HG02610 (cell line): ENCODE measurements at regions not wholly inside any gene's neighbourhood (a gene's known extent, or its start where the extent isn't known, plus 50 kb on each side); places are given as distances from the start of the nearest gene placed in this dataset.

Experiments used
- ATAC-seq: cut with Tn5 transposase; IDR thresholded peaks from one replicate; pipeline ENCODE4 v1.9.1; 2021; ENCODE audit warnings: mild to moderate bottlenecking, moderate library complexity; ENCODE audit not compliant: unreplicated experiment

- no peak for ATAC-seq
Measured at GRCh38 chr9:16304301-16304700, 566.2 kb downstream of the BNC2 start.

- no peak for ATAC-seq
Measured at GRCh38 chr9:16306586-16306985, 563.9 kb downstream of the BNC2 start.

GRCh38 chr9:16307626-16308195 lies 562.8 kb downstream of the BNC2 start:
- ATAC-seq: no peak

DNA sequence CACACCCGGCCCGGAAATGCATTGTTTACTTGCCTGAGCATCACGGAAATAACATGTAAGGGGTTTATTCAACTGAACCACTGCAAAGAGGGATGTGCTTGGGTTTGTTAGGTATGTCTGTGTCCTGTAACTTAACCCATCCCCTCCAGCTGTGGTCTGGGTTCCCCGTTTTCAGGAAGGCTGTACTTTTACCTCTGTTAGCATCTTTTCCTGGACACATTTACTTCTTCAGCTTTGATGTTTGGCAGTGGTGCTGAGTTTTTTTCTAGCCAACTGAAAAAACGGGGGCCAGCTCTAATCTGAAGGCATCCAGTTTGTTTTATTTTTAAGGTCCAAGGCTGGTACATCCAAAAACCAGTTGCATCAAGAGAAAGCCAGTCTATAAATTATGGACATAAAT lies 561.8 kb downstream of the BNC2 start:
- ATAC-seq: no peak

- no peak for ATAC-seq
Measured at GRCh38 chr9:16309082-16309468, 561.4 kb downstream of the BNC2 start.

- ATAC-seq: no peak
Measured at GRCh38 chr9:16309469-16310271, 560.8 kb downstream of the BNC2 start.

- ATAC-seq: no peak
Measured at GRCh38 chr9:16310278-16311110, 560.0 kb downstream of the BNC2 start.

GRCh38 chr9:16312116-16312515 lies 558.4 kb downstream of the BNC2 start:
- no peak for ATAC-seq

DNA sequence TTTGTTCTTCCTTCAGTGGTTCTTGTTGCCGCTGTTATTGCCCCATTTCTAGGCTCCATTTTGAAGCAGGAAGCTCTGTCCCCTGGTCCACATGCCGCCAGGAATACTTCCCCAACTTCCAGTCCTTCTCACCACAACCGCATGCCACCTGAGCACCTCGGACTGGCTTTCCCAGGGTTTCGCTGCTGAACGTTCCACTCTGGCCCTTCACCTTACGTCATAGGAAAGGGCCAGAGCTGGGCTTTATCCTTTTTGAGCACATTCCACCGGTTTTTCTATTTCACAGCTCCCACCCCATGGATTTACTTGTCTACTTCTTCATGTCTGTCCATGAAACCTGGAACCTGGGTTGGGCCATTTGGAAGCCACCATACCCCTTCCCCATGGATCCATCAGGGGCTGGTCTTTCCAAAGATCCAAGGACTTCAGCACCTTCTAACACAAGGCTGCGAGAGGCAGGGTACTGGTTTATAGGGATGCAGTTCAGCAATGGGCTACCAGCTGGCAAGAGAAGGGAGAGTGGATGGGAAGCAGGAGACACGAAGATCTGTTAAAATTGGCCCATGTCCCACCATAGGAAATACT lies 557.4 kb downstream of the BNC2 start:
- ATAC-seq: no peak

DNA sequence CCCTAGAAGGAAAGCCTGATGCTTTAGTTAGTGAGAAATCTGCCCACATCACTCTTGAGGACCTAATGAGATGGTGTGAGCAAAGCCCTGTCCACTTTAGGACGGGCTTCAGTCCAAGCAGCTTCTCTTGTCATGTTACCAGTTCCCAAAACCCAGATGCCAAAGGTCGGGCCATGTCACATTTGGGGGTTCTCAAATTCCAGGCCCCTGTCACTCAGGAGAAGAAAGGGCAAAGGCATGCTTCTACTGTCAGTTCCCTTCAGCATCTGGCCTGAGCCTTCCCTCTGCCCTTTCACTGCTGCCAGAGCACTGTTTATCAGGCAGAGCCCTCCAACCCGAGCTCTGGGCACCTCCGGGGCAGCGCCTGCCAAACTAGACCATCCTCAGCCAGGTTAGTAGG lies 556.0 kb downstream of the BNC2 start:
- ATAC-seq: no peak

DNA sequence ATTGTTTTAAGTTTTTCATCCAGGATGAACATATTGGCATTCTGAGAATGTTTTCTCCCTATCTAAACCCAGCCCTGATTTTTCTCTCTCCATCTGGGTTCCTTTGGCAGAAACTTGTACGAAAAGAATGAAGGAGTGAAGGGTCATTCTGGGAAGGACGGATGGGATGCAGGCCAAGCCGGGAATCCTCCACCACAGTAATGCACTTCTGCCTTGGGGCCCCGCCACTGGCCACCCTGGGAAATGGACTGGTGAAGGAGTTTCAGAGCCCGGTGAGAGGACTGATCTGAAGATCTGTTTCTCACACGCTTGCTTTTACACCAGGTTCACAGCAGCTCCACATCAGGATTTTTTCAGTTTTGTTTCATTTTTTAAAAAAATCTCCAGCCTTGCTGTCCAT lies 554.8 kb downstream of the BNC2 start:
- no peak for ATAC-seq

GRCh38 chr9:16316456-16316855 lies 554.0 kb downstream of the BNC2 start:
- ATAC-seq: no peak

DNA sequence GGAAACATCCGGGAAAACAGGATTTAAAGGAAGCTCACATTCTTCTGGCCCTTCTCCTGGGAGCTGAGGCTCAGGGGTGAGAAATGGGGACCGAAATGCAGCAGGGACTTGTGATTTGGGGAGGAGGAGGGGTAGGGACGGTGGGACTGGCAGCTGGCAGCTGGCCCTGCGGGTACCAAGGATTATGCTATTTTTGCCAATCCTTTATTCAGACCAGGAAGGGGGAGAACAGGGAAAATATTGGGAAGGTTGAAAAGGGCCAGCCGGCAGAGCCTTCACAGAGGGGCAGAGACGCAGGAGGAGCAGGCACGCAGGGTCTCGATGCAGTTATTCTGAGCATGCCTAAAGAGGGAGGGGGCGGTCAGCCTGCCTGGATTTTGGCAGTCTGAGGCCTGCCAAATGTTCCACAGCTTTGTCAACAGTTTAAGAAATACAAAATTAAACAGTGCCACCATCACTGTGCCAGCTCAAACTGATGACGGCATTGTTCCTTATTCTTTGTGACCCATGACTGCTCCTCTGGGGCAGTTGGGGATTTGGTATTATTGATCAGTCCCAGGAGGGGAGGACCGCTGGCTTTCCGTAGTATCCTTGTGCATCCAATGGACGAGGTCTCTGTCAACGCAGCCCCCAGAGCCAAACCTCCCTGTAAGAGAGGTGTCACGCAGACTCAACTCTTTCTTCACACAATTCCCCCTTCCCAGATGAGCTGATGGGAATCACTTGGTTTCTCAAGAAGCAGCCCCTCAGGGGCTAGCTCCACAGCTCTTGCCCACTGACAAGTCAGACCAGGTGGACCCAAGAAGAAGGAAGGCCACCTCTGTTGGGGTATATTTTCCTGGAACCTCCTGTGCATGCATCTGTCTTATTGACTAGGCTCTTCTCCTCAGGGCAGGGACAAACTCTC lies 553.3 kb downstream of the BNC2 start:
- no peak for ATAC-seq

GRCh38 chr9:16318516-16319060 lies 551.9 kb downstream of the BNC2 start:
- ATAC-seq: no peak

GRCh38 chr9:16319646-16320045 lies 550.8 kb downstream of the BNC2 start:
- no peak for ATAC-seq

GRCh38 chr9:16320338-16320902 lies 550.0 kb downstream of the BNC2 start:
- ATAC-seq: no peak

DNA sequence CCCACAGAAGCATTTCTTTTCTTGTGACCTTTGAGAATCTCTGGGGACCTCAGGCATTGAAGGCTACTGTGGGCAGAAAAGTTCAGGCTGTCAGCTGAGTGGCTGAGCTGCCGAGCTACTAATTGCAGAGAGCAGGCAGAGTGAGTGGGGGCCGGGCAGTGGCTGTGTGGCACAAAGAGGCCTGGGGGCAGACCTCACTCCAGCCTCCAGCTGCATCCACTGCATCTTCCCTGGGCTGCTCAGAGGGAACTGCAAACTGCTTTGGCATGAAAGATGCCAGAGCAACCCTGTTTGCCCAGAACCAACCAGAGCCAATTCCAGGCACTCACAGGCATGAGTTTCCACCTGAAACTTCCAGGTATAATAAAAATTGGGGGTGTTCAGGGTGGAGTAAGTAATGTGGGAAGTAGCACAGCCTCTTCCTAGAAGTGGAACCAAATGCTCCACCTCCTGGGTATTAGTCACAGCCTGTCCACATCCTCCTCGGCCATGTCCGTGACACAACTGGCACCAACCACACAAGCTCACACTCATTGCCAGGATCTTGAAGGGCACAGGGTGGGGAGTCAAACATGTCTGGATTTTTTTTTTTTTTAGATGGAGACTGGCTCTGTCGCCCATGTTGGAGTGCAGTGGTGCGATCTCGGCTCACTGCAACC lies 548.9 kb downstream of the BNC2 start:
- ATAC-seq: no peak

DNA sequence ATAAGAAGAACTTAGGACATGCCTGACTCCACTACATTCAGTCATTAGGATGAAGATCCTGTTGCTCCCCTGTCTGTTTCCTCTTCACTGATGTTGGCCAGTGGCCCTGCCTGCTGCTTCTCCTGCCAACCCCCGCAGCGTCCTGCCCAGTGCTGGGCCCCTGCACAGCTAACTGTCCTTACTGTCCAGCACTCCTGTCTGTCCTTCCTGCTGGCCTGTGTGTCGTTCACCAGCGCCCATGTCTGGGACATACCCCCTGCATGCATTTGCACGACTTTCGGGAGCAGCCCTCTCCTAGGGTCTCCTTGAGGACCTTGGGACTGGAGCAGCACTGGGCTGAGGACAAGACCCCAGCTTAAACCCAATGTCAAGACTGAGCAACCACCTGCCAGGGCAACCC lies 547.6 kb downstream of the BNC2 start:
- no peak for ATAC-seq

GRCh38 chr9:16325966-16326365 lies 544.5 kb downstream of the BNC2 start:
- no peak for ATAC-seq
